GM21825 (cell line): ENCODE measurements at regions not wholly inside any gene's neighbourhood (a gene's known extent, or its start where the extent isn't known, plus 50 kb on each side); places are given as distances from the start of the nearest gene placed in this dataset.
"Not testable (repeated sequence)": the region's sequence is repeated elsewhere in the genome, so short reads cannot be mapped to it uniquely, and the experiment has no call there.

ENCODE experiments used
- ATAC-seq: cut with Tn5 transposase; IDR thresholded peaks from one replicate; pipeline ENCODE4 v1.9.1; 2021; ENCODE audit warnings: mild to moderate bottlenecking, moderate library complexity; ENCODE audit not compliant: unreplicated experiment

DNA sequence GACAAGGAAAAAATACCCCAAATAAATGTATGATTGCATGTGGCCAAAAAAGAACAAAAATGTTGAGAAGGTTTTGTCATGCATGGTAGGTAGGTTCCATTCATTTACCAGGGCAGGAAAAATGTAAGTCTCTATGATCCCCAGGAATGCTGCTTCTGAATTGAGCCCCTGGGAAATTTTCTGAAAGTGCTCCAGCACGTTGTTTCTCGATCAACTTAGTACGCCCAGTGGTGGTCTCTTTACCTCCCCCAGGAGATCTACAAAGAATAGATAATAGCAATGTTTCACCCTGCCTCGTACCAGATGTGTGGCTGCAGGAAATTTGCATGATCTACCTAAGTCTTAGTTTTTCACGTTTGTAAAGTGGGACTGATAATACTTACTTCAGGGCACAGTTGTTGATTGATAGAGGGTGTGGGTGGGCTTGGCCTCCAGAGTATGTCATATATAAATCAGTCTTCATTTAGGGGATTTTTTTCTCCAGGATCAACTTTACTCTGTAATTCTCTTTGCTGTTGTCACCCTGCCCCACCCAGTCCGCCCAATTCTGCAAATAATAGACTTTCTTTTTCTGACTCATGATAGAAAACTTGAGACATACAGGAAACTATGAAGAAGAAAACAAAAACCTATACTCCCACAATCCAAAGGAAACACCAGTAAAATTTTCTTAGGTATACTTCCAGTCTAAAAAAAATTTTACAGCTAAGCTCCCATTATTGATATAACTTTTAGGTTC lies 462.0 kb upstream of the RUNX1 start:
- no peak for ATAC-seq

DNA sequence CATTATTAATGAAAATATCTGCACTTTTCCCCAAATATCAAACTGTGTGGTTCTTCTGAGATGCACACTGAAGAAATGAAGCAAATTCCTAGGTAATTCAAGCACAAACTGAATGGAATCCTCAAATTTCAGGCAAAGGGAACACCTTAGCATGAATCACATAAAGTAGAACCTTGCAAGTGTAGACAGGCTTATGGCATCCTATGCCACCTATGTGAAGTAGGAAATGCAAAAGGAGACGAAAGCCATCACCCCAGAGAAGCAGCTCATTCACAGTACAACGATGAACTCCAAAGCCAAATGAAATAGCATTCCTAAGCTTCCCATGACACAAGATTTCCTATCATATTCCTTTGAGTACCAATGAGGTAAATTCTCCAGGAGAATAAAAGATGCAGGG lies 461.2 kb upstream of the RUNX1 start:
- ATAC-seq: no peak

DNA sequence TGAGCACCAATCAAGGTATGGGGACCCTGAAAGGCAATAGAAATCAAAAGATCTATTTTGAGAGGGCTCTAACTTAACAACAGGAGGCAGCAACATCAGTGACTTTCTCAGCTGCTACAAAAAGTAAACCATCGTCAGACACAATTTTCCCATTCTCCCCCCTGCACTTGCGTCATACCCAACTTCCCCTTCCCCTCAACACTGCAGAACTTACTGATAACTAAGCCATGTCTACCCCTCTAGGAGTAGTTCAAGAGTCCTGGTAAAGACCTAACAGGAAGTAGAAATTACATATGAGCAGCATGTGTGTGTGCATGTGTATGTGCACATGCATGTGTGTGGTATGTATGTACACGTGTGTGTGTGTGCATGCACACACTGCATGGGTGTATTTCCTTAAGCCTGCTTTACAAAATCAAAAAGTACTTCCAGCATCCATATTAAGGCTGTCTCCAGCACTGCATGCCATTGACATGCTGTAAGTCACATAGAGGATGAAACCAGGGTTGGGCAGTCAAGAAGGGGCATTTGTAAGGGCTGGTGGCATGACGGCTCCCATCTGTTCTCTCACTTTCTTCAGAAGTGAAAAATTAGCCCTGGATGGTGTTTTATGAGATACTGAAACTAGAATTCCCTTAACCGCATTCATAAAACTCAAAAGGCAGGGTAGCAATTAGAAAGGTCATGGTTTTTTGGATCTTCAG lies 460.1 kb upstream of the RUNX1 start:
- no peak for ATAC-seq

DNA sequence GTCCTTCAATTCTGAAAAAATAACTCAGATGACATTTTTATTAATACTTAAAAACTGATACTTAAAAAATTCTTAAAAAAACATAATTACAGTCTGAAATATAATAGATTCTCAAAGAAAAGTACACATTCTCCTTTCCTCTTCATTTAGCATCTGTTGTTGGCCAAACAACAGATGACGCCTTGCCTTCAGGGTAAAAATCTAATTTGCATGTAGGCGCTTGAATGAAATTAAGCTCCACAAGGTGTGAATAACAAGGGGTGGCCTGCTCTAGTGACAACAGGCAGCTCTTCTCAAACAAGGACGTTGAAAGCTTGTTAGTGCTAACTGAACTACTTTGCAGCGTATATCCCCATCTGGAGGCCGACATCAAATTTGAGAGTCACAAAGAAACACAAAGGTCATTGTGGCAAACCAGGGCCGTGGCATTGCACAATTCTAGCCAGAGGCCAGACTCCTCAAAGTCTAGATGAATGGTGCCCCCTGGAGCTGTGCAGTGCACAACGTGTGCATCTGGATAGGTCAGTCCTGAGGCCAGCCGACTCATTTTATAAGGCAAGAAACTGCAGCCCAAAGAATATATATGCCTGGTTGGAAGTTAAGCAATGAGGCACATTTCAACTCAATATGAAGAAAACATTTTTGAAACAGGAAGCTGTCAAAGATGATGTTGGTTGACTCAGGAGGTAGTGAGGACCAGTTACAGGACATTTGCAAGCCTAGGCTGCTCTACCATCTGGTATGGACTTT lies 459.2 kb upstream of the RUNX1 start:
- no peak for ATAC-seq

DNA sequence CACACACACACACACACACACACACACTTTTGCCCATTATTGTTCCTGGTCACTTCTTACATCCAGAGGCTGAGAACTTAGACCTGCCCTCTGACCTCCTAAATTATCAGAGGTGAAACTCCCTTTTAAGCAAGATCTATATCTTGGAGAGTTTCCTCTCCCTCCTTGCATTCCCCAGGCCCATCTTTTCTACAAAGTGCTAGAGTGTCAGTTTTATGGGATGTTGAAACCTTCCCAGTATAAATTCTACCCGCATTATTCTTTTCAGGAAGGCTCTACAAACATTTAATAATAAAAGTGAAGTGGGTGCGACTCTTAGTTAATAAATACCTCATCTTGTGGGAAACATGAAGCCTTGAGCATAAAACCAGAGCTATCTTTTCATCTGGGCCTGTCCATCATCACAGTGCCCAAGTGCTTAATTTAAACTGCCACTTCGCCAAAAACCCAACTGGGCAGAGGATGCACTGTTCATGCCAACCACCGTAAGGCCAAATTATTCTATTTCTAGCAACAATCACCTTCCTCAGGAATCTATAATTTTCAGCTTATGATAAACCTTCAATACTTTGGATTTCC lies 458.2 kb upstream of the RUNX1 start:
- ATAC-seq: no peak

DNA sequence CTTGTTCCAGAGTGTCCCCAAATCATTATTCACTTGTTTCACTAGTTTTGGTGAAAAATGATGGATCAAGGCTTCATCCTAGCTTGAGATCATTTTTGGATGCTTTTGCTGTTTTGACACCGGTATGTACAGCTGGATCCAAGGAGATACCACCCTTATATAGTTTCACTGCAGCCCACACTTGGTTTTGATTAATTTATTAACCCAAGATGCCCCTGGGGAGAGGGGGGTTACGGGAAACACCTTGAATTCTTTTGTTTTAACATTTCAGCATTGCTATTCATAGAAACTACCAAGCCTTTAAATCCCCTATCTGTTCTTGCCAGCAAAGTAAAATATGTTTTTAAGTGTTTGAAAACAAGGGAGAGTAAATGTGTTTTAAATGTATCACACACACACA lies 457.7 kb upstream of the RUNX1 start:
- no peak for ATAC-seq

DNA sequence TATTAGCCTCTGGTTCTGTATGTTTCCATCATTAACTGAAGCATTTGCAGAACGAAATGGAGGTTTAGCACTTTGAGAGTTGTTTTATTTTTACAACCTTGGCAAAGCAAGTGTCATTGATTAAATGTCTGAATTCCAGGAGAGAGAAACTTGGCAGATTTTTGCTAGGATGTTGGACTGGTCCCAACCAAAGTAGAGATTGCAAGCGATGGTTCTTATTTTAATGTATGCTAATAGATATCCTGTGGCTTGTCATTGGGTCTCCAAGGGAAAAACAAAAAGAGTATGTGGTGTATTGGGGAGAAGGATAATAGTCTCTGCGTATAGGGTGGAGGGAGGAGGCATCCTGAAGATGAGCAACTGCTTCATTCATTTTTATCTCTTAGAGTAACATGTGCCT lies 457.2 kb upstream of the RUNX1 start:
- no peak for ATAC-seq

DNA sequence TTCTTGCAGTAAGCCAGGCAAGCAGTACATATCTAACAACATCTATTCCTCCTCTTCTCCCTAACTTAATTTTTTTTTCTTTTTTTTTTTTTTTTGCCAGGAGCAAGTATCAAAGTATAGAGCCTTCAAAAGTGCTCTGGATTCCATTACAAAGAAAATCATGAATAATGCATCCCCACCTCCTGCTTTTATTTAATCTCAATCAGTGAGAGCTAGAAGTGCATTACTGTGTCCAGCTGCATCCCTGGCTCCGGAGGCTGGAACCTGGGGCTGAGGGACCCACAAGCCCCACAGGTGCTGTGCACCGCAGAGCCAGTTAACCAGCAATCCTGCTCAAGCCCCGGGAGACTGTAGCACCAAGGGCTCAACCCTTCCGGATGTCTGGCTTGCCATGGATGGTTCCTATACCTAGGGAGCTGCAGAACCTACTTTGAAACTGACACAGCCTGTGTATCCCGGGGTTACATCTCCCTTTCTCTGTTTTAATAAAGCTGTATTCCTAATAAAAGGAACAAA lies 455.9 kb upstream of the RUNX1 start:
- no peak for ATAC-seq

DNA sequence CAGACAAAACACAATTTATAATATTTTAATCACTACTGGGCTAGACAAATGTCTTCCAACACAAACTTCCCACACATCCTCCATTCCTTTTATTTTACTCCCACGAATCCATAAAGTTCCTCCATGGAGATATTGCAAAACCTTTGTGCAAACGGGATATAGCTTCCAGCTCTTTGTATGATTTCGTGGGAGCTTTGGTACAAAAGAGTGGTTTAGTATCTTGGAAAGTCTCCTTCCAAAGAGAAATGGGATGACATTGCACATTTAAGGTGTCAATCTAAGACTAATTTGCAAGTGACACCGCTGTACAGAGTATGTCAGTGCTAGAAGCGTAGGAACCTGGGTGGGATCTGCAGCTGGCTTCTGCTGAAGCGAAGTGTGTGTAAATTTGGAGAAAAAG lies 455.2 kb upstream of the RUNX1 start:
- no peak for ATAC-seq

DNA sequence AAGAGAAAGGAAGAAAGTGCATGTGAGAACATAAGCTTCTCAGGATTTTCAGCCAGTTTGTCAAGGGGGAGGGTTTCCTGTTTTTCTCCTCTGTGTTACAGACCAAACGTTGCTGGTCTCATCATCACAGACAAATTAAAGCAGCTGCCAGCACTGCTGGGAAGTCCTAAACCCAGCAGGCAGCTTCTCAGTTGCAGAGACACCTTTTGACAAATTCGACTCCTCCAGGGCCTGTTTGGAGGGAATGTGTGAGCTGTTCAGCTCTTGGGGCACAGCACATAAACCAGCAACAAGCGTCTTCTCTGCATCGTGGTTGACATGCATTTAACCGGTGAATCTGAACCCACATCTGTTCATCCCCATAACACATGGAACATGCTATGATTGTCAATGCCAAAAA lies 454.6 kb upstream of the RUNX1 start:
- no peak for ATAC-seq

DNA sequence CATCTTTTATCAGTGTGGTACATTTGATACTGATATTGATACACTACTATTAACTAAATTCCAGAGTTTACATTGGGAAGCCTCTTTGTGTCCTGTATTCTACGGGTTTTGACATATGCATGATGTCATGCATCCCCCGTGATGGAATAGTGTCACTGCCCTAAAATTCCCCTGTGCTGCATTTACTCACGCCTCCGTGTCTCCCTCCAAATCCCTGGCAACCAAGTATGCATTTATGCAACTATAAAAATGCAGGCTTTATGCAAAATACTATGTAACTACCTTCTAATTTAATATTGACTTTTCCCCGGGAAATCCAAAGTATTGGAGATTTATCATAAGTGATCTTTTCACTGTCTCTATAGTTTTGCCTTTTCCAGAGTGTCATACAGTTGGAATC lies 453.7 kb upstream of the RUNX1 start:
- no peak for ATAC-seq

DNA sequence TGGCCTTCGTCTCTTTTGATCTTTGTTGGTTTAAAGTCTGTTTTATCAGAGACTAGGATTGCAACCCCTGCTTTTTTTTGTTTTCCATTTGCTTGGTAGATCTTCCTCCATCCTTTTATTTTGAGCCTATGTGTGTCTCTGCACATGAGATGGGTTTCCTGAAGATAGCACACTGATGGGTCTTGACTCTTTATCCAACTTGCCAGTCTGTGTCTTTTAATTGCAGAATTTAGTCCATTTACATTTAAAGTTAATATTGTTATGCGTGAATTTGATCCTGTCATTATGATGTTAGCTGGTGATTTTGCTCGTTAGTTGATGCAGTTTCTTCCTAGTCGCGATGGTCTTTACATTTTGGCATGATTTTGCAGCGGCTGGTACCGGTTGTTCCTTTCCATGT lies 448.4 kb upstream of the RUNX1 start:
- ATAC-seq: not testable (repeated sequence)

DNA sequence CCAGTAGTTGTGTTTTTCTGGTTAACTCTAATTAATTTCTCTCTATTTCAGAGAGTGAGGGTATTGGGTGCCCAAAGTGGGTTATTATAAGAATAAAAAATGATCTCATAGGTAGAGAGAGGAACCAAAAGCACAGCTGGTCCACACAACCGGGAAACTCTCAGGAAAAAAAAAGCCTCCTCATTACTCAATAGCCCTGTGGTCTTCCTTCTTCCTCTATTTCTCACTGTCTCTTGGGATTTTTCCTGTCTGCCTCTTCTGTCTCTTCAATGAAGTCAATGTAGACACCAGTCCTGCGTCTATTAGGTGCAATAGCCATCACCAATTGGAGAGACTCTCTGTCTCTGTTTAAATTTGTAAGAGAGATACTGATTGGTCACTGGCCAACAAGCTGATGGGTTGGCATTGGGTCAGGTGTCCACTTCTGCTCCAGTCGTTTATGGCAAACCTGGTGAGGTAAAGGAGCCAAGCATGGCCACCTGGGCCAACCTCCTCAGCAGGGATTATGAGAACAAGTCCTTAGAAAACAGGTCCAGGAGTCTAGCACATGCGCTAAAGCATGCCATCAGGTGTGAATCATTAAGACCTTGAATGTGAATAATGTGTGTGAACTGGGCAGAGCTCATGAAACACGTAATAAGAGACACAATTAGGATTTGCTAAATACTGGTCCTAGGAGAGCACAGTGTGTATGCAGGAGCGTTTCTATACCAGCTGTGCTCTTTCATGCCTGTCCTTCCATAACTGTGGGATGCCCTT lies 443.0 kb upstream of the RUNX1 start:
- no peak for ATAC-seq

DNA sequence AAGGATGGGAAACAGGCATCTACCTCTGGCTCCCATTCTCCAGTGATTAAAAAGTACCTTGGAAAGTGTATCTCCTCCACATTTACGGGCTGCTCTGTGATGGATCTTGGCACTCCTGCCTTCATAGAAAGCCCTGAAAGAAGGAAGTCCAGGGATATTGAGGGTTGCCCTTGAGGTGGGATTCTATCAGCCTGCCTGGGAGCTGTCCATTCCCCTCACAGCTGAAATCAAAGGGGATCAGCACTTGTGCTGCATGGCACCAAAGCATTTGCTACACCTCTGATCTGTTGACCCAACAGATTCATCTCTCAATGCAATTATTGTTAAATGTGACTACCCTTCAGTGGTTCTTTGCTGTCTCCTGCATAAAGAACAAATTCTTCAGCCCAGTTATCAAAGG lies 442.0 kb upstream of the RUNX1 start:
- ATAC-seq: no peak

DNA sequence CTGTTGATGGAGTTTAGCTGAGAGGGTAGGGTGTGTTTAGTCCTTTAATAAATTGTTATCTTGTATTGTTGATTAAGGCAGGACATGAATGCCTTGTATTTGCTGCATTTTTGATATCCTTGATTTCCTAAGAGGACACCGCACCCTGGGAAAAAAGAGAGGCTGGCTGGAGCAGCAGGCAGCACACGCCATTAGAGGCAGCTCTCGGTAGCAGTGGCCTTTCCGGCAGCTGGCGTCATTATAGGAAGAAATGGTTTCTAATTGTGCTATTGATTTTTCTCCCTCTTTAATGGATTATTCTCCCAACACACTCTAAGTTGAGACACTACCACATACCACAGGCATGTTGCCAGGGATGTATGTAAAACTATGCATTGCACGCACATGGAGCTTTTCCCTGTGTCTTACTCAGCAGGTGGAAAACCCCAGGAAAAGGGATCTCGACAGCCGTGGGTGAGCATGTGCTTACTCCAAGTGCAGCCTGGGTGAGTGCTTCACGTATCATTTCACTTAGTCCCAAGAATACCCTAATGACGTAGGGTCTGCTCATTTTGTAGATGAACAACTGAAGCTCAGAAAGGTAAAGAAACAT lies 440.4 kb upstream of the RUNX1 start:
- ATAC-seq: no peak

DNA sequence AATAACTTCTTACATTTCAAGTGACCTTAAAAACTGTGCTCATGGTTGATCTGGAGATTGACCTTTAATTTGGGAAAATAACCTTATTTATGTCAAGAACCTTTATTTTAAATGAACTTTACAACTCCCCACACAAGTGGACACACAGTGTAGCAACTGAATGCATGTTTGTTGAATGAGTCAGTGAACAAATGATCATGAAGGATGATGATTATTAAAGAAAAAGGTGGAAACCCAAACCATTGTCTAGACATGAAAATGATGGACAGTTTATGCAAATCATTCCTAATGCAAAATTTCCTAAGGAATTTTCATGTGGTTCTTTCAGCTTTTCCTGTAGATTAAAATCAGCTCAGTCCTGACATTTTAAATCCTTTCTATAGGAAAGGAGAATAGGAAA lies 439.8 kb upstream of the RUNX1 start:
- ATAC-seq: no peak

DNA sequence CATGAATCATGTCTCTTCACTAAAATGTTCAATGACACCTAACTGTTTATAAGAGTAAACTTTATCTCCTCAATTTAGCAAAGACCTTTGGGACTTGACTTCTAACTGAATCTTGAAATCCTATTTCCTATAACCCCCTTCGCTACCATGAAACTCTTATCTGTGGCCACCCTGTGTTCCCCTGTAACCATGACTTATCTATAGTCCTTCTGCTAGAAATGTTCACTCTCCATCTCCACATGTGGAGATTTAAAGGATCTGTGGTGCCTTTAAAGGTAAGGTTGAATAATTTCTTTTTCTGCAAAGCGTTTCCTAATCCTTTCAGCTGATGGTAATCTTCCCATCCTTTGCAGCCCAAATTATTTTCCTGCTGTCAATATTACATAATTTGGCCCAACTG lies 436.3 kb upstream of the RUNX1 start:
- ATAC-seq: no peak

DNA sequence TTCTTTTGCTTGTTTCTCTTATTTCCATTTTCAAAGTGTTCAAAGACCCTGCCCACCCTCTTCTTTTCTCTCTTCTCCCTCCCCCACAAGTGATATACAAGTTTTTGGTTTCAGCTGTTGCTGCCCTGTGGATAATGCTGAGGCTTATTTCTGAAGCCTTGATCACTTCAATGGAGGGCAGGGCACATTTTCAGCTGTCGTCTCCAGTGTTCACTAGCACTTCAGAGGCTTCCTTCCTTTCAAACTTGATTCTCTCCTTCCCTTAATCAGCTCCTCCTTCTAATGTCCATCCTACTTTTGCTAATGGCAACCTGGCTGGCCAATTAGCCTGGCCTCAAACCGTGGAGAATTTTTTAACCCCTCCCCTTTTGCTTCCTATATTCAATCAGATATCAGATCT lies 435.7 kb upstream of the RUNX1 start:
- ATAC-seq: no peak

DNA sequence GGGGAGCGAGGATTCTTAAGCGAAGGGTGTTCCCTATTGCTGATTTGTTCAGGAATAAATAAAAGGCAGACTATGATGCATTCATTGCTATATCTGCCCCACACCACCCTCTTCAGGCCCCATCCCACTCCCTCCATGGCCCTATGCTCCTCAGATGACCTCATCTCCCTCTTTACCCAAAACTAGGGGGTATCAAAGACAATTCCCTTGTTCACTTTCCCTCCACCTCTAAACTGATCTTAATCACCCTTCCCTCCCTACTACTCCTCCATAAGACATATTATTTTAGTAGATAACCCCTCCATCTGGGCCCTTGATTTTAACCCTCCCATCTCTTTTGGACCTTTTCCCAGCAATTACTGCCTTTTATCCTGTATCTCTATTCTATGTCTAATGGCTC lies 434.9 kb upstream of the RUNX1 start:
- no peak for ATAC-seq

DNA sequence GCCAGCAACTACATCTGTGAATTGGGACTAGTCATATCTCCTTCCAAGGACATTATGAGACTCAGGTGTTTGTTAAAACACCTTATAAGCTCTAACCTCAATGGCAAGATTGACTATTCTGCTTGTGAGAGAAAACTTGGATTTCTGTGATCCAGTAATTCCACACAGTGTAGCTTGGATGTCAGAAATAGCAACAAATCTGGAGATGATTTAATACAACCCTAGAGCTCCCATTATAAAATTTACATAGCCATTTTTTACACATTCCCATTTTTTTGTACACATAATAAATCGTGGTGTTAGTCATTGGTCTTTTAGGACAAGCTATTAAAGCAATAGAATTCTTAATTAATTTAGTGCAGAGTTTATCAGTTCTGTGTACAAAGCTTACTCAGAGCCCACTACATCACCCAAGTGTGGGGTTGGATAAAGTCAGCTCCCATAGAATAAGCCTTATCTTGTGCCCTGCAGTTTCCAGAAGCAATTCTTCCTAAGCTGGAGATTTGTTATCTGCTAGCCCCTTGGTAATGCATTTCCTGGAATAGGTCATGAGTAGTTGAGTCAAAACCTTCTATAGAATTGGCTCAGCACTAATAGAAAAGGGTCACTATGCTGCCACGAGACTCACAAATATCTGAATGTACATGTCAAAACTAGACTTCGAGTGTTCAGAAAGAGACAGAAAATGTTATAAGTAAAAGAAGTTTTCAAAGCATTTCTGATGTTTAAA lies 434.0 kb upstream of the RUNX1 start:
- ATAC-seq: no peak
